Muscle layer of duodenum (tissue), 2 donors: ENCODE measurements at regions not wholly inside any gene's neighbourhood (a gene's known extent, or its start where the extent isn't known, plus 50 kb on each side); places are given as distances from the start of the nearest gene placed in this dataset.

ENCODE experiments used
- H3K27ac ChIP-seq: one replicate; pipeline ENCODE4 v1.7.0; 2013; ENCODE audit warnings: mild to moderate bottlenecking, low read length
- H3K27me3 ChIP-seq: one replicate; pipeline ENCODE4 v1.7.0; 2013; ENCODE audit warnings: low read depth, mild to moderate bottlenecking, control low read depth, low read length
- H3K36me3 ChIP-seq, 2 donors: one replicate each; pipeline ENCODE4 v1.7.0; 2013; ENCODE audit warnings: low read length in 2 of 2, control low read depth in 1 of 2, mild to moderate bottlenecking in 1 of 2; ENCODE audit not compliant: insufficient read depth in 2 of 2, control insufficient read depth in 1 of 2
- H3K4me1 ChIP-seq, 2 donors: one replicate each; pipeline ENCODE4 v1.7.0; 2013; ENCODE audit warnings: low read length in 2 of 2, mild to moderate bottlenecking in 2 of 2, control low read depth in 1 of 2, moderate library complexity in 1 of 2; ENCODE audit not compliant: insufficient read depth in 2 of 2, control insufficient read depth in 1 of 2
- H3K4me3 ChIP-seq, 2 donors: one replicate each; pipeline ENCODE4 v1.7.0; 2013; ENCODE audit warnings: low read length in 2 of 2, low read depth in 1 of 2, mild to moderate bottlenecking in 1 of 2
- H3K9me3 ChIP-seq, 2 donors: one replicate each; pipeline ENCODE4 v1.7.0; 2013; ENCODE audit warnings: low read length in 2 of 2, control low read depth in 1 of 2, mild to moderate bottlenecking in 1 of 2; ENCODE audit not compliant: control insufficient read depth in 1 of 2
- donor health status: healthy.

- H3K9me3 ChIP-seq = peaks cover 0 to 3% of the 10 kb centered on the region in 2 donors
- H3K27me3 ChIP-seq = no peaks in the 10 kb centered on the region
- H3K4me1 ChIP-seq = no peaks in the 10 kb centered on the region
- no peak overlapping the region for H3K4me3 ChIP-seq
- no peak overlapping the region for H3K27ac ChIP-seq
- H3K36me3 ChIP-seq = no peaks in the 10 kb centered on the region
Observed at GRCh38 chr10:29102233-29102632, 186.6 kb upstream of the LYZL1 start.

DNA sequence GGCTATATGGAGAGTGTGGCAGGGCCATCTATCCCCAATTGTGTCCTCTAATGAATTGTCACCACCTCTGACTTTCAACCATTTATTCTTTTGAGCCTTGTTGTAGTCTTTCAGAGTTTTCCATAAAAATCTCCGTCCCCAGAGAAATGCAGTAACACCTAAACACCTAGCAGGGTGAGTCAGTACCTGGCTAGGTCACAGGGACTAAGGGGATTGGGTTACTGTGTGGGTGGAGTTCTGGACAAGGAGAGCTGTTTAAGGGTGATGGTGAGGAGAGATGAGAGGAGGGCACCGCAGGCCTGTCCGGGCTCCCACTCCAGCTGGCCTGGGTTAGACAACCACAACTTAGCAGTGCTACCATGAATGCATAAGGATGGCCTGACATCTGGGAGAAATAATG lies 186.2 kb upstream of the LYZL1 start:
- H3K4me3 ChIP-seq = no peak overlapping the region
- no peaks in the 10 kb centered on the region for H3K36me3 ChIP-seq

DNA sequence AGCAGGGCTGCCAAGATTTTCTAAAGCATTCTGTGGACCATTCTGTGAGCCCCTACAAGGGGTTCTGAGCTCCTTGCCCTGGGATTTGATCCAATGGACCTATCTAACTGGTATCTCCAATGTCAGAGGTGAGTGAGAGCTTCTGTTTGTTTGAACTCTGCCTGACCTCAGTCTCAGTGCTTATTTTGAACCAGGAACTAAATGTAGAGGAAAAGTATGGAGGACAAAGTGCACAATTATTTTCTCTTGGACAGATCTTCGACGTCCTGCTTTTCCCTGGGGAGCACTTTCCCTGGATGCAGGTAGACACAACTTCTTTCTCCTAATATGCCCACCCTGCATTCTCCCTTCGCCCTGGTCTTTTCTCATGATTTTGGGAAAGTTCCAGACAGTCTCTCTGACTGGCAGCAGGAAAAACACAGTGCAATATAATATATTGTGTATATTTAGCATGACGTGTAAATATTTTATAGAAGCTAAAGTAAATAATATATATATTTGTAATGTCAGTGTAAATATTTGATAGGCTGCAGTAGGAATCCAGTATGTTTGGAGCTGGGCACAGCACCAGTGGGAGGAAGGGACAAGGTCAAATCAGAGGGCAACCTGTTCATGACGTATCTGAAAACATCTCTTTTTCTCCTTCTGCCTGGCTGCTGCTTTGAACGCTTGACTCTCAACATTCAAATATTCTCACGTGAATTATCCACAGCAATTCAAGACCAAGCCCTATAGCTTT lies 184.0 kb upstream of the LYZL1 start:
- Histone ChIP-seq H3K4me1 (no peaks in the 10 kb centered on the region), H3K9me3 (no peaks in the 10 kb centered on the region), H3K27ac (no peak overlapping the region), H3K4me3 (no peak overlapping the region), H3K27me3 (no peaks in the 10 kb centered on the region), H3K36me3 (no peaks in the 10 kb centered on the region)

More for the DNA sequence above, 186.2 kb upstream of the LYZL1 start:
- Histone ChIP-seq H3K9me3 (peaks cover 0 to 3% of the 10 kb centered on the region in 2 donors), H3K4me1 (no peaks in the 10 kb centered on the region), H3K27ac (no peak overlapping the region), H3K27me3 (no peaks in the 10 kb centered on the region)

GRCh38 chr10:29105516-29106215 lies 183.2 kb upstream of the LYZL1 start:
- Histone ChIP-seq H3K4me3 (no peak overlapping the region), H3K27me3 (no peaks in the 10 kb centered on the region), H3K9me3 (no peaks in the 10 kb centered on the region), H3K36me3 (no peaks in the 10 kb centered on the region), H3K27ac (no peak overlapping the region), H3K4me1 (no peaks in the 10 kb centered on the region)

GRCh38 chr10:29106287-29106686 lies 182.6 kb upstream of the LYZL1 start:
- no peaks in the 10 kb centered on the region for H3K27me3 ChIP-seq
- no peaks in the 10 kb centered on the region for H3K4me1 ChIP-seq
- no peaks in the 10 kb centered on the region for H3K36me3 ChIP-seq
- no peak overlapping the region for H3K4me3 ChIP-seq
- no peak overlapping the region for H3K27ac ChIP-seq
- no peaks in the 10 kb centered on the region for H3K9me3 ChIP-seq

- no peaks in the 10 kb centered on the region for H3K27me3 ChIP-seq
- H3K4me1 ChIP-seq = no peaks in the 10 kb centered on the region
- no peak overlapping the region for H3K4me3 ChIP-seq
- H3K36me3 ChIP-seq = no peaks in the 10 kb centered on the region
- H3K9me3 ChIP-seq = no peaks in the 10 kb centered on the region
- no peak overlapping the region for H3K27ac ChIP-seq
Observed at GRCh38 chr10:29107866-29108498, 180.9 kb upstream of the LYZL1 start.

DNA sequence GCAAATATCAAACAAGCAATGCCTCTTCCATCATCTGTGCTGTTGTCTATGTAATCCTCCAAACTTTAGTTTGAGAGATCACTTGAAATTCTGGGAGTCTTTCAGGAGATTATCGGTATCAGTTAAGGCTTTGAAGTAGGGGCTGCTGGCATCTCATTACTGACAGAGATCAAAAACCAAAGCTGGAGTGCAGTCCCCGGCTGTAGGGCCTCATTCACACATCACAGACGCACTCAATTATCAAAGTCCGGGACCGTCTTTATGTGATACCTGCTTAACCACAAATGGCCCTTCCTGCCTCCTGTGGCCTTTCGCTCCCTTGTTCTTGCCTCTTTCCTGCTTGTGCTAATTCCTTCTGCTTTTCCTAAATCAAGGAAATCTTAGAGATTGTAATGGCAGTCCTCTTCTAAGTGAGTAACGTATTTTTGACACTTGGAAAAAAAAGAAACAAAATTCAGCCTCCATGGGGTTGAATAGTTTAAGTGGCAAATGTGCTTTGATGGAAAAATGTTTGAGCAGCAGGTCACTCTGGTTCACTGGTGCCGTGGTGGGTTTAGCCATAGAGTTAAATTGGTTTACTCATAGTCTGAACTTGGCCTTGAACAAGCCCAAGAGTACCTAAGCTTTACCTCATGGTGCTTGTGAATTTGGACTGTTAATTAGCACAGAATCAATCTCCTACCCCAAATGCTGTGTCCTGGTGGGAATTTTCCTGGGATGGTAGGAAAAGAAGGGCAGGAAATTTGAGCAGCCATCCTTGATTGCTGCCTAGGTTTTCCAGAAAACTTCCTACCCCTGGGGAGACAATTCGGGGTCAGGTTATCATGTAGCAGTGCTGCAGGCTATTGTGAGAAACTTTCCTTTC lies 178.9 kb upstream of the LYZL1 start:
- H3K4me3 ChIP-seq = no peak overlapping the region
- H3K27ac ChIP-seq = no peak overlapping the region
- H3K9me3 ChIP-seq = no peaks in the 10 kb centered on the region
- H3K4me1 ChIP-seq = no peaks in the 10 kb centered on the region
- no peaks in the 10 kb centered on the region for H3K36me3 ChIP-seq
- H3K27me3 ChIP-seq = no peaks in the 10 kb centered on the region

DNA sequence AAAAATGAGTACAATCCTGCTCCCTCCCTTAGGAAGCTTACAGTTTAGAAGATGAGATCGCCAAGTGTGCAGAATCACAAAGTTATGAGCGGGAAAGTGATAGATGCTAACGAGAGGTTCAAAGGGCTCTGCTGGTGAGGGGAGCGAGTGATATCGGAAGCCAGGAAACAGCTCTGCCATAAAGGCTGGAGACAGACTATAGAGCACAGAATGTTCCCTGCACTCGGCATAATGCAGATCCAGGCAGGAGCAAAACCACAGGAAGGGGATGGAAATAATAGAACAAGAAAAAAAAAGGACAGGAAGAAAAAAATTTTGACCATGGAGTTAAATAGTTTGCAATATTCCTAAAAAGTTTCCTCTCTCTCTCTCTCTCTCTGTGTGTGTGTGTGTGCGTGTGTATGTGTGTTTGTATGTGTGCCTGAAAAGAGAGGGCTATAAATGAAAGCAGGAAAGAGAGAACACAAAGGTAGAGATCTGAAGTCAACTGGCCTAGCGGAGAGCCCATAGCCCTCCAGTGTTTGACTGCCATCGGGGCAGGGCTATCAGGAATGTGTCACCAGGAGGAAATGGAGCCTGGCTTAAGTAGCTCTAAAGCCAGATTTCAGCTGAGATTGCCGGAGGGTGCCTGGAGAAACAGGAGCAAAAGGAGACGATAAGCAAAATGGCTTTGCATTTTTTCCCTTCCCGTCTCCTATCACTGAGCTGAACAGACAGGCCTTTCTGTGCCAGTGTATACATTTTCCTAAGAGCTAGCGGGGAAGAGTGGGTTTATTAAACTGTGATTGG lies 175.8 kb upstream of the LYZL1 start:
- H3K4me3 ChIP-seq = no peak overlapping the region
- H3K27ac ChIP-seq = no peak overlapping the region
- no peaks in the 10 kb centered on the region for H3K4me1 ChIP-seq
- peaks cover 0 to 13% of the 10 kb centered on the region in 2 donors for H3K9me3 ChIP-seq
- H3K27me3 ChIP-seq = no peaks in the 10 kb centered on the region
- no peaks in the 10 kb centered on the region for H3K36me3 ChIP-seq

DNA sequence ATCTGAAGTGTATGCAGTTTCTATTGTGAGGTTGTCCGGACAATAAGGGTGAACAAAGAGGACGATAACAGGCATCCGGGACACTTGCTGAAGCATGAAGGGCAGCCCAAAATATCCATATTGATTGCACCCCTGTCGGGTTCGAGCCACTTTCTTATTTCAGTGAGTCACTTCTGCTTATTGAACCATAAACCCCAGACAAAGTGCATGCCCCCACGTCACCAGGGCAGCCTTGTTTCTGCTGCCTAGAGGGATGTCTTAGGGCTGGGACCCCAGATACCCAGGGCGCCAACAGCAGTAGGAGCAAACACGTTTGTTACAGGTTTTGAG lies 175.3 kb upstream of the LYZL1 start:
- no peaks in the 10 kb centered on the region for H3K27me3 ChIP-seq
- H3K4me1 ChIP-seq = no peaks in the 10 kb centered on the region
- no peak overlapping the region for H3K4me3 ChIP-seq
- H3K36me3 ChIP-seq = no peaks in the 10 kb centered on the region
- no peak overlapping the region for H3K27ac ChIP-seq
- H3K9me3 ChIP-seq = peaks cover 0 to 16% of the 10 kb centered on the region in 2 donors

GRCh38 chr10:29114141-29114540 lies 174.7 kb upstream of the LYZL1 start:
- Histone ChIP-seq H3K9me3 (peaks cover 0 to 16% of the 10 kb centered on the region in 2 donors), H3K27me3 (no peaks in the 10 kb centered on the region), H3K4me3 (no peak overlapping the region), H3K27ac (no peak overlapping the region), H3K36me3 (no peaks in the 10 kb centered on the region), H3K4me1 (no peaks in the 10 kb centered on the region)
